Omental fat pad (tissue), 3 donors: ENCODE measurements at regions not wholly inside any gene's neighbourhood (a gene's known extent, or its start where the extent isn't known, plus 50 kb on each side); places are given as distances from the start of the nearest gene placed in this dataset.

Experiments
- ATAC-seq: fragments of 150-250 bp; one replicate; pipeline ENCODE4 v1.9.1; 2016; ENCODE audit warnings: mild to moderate bottlenecking, moderate library complexity; ENCODE audit not compliant: low FRiP score
- DNase-seq: peaks from one replicate; pipeline ENCODE4 v3.0.0-alpha.2; 2019; ENCODE audit warnings: low spot score
- CTCF ChIP-seq, 3 donors: fragments of 450-650 bp; IDR thresholded peaks; one replicate each; pipeline ENCODE4 v1.5.1; 2016 to 2017; ENCODE audit warnings: antibody characterized with exemption in 3 of 3, mild to moderate bottlenecking in 3 of 3, moderate library complexity in 2 of 3

GRCh38 chr1:177571076-177571475, 398.8 kb downstream of the SEC16B start:
- ATAC-seq = no peak
- DNase-seq = no peak
- TF ChIP-seq CTCF (IDR thresholded peaks at IDR 0.05) = no peak

GRCh38 chr1:177569476-177569875, 398.7 kb downstream of the BRINP2 start:
- DNase-seq = no peak
- no peak for ATAC-seq
- TF ChIP-seq CTCF (IDR thresholded peaks at IDR 0.05) = no peak

GRCh38 chr1:177568622-177569021, 397.9 kb downstream of the BRINP2 start:
- no peak for ATAC-seq
- TF ChIP-seq CTCF (IDR thresholded peaks at IDR 0.05) = no peak
- DNase-seq = no peak

- ATAC-seq (no peak), DNase-seq (no peak)
- TF ChIP-seq CTCF (IDR thresholded peaks at IDR 0.05) = no peak
Measured at GRCh38 chr1:177567393-177567792, 396.6 kb downstream of the BRINP2 start.

GRCh38 chr1:177566495-177566894, 395.7 kb downstream of the BRINP2 start:
- no peak for TF ChIP-seq CTCF (IDR thresholded peaks at IDR 0.05)
- DNase-seq (no peak), ATAC-seq (no peak)

GRCh38 chr1:177561436-177561835, 390.7 kb downstream of the BRINP2 start:
- DNase-seq = no peak
- no peak for ATAC-seq
- no peak for TF ChIP-seq CTCF (IDR thresholded peaks at IDR 0.05)

- ATAC-seq = no peak
- no peak for TF ChIP-seq CTCF (IDR thresholded peaks at IDR 0.05)
- no peak for DNase-seq
Measured at GRCh38 chr1:177558372-177558771, 387.6 kb downstream of the BRINP2 start.
